Stimulated activated CD4-positive, alpha-beta T cell treated with anti-CD3 and anti-CD28 coated beads, Interleukin-15, amount 100 ng/mL, for 48 hours (primary cell): ENCODE measurements at regions not wholly inside any gene's neighbourhood (a gene's known extent, or its start where the extent isn't known, plus 50 kb on each side); places are given as distances from the start of the nearest gene placed in this dataset.

ENCODE experiments used
- DNase-seq, 2 donors: peaks; one replicate each; pipeline ENCODE4 v3.0.0-alpha.2; 2020; ENCODE audit warnings: low read depth in 2 of 2

DNA sequence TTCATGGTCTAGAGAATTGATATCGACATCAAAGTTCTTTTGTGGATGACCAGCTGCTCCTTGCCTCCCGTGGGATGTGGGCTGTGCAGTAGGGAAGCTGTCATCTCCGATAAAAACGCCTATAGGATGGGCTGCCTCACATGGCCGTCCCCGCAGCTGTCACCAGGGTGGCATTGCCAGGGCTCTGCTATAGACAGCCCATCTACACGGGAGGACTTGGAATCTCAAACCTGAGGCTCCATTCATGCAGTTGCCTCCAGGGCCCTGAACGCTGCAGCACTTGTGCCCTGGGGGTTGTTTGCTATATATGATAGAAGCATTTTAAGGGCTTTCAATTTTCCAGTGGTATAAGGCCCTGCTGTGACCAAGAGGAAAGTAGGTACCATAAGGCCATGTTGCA, 183.1 kb downstream of the MYCN start:
- DNase-seq = no peak

- DNase-seq = no peak
Observed at GRCh38 chr2:16122556-16122955, 182.2 kb downstream of the MYCN start.

DNA sequence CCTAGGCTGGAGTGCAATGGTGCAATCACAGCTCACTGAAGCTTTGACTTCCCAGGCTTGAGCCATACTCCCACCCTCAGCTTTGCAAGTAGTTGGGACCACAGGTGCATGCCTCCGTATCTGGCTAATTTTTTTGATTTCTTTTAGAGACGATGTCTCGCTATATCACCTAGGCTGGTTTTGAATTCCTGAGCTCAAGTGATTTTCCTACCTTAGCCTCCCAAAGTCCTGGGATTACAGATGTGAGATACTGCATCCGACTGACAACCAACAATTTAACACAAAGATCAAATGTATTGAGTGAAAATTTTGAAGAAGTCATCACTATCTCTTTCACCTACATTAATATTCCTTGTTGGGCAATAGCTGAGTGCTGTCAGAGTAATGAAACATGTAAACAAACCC, 181.6 kb downstream of the MYCN start:
- DNase-seq = no peak

- no peak for DNase-seq
Observed at GRCh38 chr2:16121231-16121985, 181.1 kb downstream of the MYCN start.

GRCh38 chr2:16120591-16121180, 180.3 kb downstream of the MYCN start:
- no peak for DNase-seq

DNA sequence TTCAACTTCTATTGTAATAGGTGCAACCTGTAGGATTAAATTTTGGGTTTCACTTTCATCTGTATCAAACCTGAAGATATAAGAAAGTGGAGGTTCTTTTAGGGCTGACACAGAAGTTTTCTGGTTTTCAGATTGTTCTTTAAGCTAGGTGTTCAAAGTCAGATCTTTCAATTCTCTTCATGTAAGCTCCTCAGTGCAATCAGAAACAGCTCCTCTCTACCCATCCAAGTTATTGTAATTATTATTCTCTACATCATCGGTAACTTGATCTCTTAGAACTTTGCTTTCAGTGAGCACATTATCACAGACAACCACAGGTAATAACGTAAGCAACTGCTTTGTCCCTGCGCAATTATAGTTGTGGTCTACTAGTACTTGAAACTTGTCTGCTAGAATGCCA, 179.4 kb downstream of the MYCN start:
- no peak for DNase-seq

GRCh38 chr2:16118611-16119590, 178.6 kb downstream of the MYCN start:
- no peak for DNase-seq

- no peak for DNase-seq
Observed at GRCh38 chr2:16117791-16118610, 177.7 kb downstream of the MYCN start.

- no peak for DNase-seq
Observed at GRCh38 chr2:16117021-16117700, 176.8 kb downstream of the MYCN start.

DNA sequence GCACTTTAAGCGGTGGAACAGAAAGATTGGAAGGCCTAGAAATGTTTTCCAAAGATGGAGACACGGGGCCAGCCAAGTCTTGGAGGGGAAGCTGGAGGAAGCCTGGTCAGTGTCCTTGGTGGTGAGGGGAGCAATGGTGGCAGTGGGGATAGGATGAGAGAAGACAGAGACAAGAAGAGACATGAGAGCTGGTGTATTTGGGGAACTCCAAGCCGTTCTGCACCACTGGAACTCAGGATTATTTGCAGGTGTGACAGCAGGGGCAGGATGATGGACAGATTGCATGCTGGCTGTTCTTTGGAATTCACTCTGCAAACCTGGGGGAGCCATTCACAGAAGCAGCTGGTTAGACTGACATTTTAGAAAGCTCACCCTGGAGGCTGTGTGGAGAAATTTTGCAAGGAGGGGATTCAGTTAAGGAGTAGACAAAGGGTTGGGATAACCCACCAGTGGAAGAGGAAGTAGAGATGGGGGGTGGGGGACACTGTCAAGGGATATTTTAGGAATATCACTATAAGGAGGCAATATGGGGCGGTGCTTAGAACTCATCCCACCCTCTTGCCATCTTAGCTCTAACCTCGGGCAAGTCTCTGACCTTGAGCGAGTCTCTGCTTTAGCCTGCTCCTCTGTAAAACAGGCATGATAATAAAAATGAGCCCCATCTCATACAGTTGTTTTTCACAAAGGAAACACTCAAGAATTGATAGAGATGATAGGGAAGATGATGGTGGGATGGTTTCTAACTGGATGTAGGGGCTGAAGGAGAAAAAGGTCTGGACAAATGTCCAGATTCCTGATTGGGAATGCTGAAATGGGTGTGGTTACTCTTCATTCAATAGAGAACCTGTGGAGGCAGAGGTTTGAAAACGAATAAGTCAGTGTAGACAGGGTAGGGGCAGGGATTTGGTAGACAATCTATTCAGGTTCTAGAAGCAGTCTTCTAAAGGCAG, 175.8 kb downstream of the MYCN start:
- no peak for DNase-seq

DNA sequence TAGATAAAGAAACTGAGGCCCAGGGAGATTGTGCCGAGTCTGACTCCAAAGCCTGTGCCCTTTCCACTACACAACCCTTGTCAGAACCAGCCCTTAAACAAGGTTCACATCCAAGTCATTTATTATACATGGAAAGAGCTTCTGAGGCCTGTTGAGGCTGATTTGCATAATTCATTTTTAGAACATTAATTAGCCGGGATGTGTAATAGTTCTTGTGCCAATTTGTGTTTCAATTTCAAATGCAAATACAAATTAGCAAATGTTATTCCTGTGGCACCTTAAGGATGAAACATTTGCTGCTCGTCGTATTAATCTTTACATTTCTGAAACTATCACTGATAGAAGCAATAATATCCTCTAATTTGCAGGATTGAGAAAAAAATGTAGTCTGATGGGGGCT, 174.9 kb downstream of the MYCN start:
- no peak for DNase-seq

- DNase-seq = no peak
Observed at GRCh38 chr2:16114836-16115235, 174.5 kb downstream of the MYCN start.

DNA sequence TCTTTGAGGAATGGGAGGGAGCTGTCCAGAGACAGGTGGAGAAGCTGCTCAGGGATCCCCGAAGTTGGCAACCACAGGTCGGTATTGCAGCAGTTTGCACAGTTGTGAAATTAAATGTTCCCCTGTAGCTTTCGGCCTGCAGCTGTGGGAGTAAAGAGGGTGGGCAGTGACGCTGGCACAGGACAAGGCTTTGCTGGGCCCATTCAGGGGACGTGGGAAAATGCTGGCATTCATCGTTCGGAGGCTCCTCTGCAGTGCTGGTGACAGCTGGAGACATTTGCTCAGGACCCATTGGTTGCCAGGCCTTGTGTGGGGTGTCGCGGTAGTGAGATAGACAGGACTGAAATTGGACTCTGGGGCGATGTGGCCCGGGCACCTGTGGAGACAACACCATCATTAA, 173.7 kb downstream of the MYCN start:
- DNase-seq = no peak

- no peak for DNase-seq
Observed at GRCh38 chr2:16113568-16113967, 173.2 kb downstream of the MYCN start.

GRCh38 chr2:16112972-16113560, 172.7 kb downstream of the MYCN start:
- DNase-seq = no peak

GRCh38 chr2:16112251-16112971, 172.1 kb downstream of the MYCN start:
- DNase-seq = no peak

GRCh38 chr2:16111838-16112210, 171.5 kb downstream of the MYCN start:
- DNase-seq = no peak

- no peak for DNase-seq
Observed at GRCh38 chr2:16109821-16110310, 169.5 kb downstream of the MYCN start.

GRCh38 chr2:16109368-16109820, 169.0 kb downstream of the MYCN start:
- DNase-seq = no peak
